ENCODE measurements at regions not wholly inside any gene's neighbourhood (a gene's known extent, or its start where the extent isn't known, plus 50 kb on each side); places are given as distances from the start of the nearest gene placed in this dataset.
"Not testable (repeated sequence)": the region's sequence is repeated elsewhere in the genome, so short reads cannot be mapped to it uniquely, and the experiment has no call there.

DNA sequence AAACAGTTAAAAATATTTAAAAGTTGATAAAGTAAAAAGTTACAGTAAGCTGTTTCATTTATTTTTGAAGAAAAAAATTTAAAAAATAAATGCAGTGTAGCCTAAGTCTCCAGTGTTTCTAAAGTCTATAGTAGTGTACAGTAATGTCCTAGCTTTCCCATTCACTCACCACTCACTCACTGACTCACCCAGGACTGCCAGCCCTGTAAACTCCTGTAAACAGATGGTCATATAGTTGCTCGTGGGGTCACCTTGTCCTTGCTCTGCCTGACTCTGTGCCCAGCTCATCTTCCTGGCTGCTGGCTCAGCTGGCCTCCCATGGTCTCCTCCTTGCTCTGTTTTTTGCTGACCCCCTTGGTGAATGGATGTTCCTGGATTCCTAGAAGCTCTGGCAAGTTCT lies 180.3 kb downstream of the VAPA start:
- TF ChIP-seq POLR2A (IDR thresholded peaks at IDR 0.05; ENCODE audit: low read length) (no peak), GATA1 (IDR thresholded peaks at IDR 0.05; ENCODE audit: low read depth, low read length) (no peak)
- DNase-seq: no peak

DNA sequence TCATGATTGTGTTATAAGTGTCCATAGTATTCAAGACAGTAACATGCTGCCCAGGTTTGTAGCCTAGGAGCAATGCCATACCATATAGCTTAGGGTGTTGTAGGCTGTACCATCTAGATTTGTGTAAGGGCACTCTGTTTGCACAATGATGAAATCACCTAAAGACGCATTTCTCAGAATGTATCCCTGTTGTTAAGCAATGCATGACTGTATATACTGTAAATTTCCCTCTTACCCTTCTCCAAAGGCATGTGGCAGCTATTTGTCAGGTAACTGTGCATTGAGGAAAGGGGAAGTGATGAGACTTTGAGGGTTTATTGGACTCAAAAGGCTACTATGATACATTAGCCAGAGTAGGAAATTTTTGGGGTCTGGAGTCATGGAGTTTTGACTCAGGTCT lies 180.8 kb downstream of the VAPA start:
- DNase-seq: no peak
- TF ChIP-seq POLR2A (IDR thresholded peaks at IDR 0.05; ENCODE audit: low read length) (no peak), GATA1 (IDR thresholded peaks at IDR 0.05; ENCODE audit: low read depth, low read length) (no peak)

DNA sequence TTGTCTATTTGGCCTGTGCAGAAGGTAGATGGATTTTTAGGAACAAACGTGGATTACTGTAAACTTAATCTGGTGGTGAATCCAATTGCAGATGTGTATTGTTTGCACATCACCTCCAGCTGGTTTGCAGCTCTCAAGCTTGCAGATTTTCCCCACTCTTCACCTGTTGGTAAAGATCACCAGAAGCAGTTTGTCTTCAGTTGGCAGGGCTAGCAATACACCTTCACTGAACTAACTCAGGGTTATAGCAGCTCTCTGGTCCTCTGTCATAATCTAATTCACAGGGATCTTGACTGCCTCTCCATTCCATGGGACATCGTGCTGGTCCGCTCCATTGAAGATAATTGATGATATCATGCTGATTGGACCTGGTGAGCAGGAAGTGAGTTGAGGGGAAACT lies 181.5 kb downstream of the VAPA start:
- TF ChIP-seq GATA1 (IDR thresholded peaks at IDR 0.05; ENCODE audit: low read depth, low read length) (no peak), POLR2A (IDR thresholded peaks at IDR 0.05; ENCODE audit: low read length) (no peak)
- no peak for DNase-seq

DNA sequence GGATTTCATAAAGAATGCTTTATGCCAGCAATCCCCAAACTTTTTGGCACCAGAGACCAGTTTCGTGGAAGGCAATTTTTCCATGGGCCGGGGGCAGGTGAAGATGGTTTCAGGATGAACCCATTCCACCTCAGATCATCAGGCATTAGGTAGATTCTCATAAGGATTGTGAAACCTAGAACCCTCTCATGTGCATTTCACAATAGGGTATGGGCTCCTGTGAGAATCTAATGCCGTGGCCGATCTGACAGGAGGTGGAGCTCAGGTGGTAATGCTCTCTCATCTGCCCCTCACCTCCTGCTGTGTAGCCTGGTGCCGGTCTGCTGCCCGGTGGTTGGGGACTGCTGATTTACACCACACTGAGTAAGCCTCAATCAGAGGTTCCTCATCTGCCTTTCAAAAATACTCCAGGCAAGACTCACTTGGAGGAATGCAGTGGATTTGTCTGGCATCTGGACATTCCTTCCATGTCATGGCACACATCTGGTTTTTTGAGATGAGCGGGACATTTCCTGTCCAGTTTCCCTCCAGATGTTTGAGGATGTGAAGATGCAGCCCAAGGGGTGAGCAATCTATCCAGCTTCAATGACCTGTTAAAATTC lies 185.8 kb downstream of the VAPA start:
- no peak for DNase-seq
- TF ChIP-seq GATA1 (IDR thresholded peaks at IDR 0.05; ENCODE audit: low read depth, low read length): no peak
- no peak for TF ChIP-seq POLR2A (IDR thresholded peaks at IDR 0.05; ENCODE audit: low read length)

DNA sequence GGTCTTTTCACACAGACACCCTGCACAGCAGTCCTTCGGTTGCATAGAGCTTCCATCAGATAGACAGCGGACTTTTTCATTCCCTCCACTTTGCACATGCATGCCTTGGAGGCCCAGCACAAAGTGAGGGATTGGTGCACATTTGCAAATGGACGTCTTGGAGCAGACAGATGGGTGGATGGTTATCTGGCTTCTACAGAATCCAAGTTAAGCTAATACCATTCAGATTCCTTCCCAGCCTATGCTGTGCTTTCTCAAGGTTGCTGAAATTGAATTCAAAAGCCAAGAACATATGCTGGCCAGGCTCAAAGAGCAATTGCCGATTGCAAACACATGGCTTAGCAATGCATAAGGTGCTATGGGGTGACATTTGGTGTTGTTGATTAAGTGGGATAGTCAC lies 186.4 kb downstream of the VAPA start:
- DNase-seq: no peak
- TF ChIP-seq POLR2A (IDR thresholded peaks at IDR 0.05; ENCODE audit: low read length) (no peak), GATA1 (IDR thresholded peaks at IDR 0.05; ENCODE audit: low read depth, low read length) (no peak)

DNA sequence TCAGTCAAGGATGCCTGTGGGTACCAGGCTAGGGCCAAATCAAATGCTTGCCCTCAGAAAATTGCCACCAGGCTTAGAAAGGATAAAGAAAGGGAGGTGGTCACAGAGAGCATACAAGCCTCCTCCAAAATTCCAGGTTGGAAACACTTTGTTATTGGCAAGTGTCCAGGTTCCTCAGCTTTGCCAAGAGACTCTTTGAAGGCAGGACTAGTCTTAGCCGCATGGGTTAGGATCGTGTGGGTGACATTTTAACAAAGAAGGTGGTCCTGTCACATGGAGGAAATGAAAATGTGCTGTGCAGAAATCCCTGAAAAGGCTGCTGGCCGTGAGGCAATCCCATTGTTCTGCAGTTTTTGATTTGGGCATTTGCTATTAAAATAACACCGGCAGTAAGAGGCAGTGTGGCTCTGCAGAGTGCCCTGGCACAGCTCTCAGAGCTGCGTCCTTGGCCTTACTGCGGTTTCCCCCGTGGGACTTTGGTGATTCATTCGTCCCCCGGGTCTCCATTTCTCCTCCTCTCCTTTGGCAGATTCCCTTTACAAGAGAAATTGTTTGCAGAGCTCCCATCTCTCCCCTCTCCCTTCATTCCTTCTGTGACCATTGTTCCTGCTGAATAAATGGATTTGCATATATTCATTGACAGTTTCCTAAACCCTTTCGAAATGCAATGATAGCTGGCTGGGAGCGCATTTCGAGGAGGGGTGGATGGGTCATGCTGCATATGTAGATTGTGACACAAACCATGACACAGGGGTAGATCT lies 187.3 kb downstream of the VAPA start:
- TF ChIP-seq GATA1 (IDR thresholded peaks at IDR 0.05; ENCODE audit: low read depth, low read length) (no peak), POLR2A (IDR thresholded peaks at IDR 0.05; ENCODE audit: low read length) (no peak)
- DNase-seq: no peak

DNA sequence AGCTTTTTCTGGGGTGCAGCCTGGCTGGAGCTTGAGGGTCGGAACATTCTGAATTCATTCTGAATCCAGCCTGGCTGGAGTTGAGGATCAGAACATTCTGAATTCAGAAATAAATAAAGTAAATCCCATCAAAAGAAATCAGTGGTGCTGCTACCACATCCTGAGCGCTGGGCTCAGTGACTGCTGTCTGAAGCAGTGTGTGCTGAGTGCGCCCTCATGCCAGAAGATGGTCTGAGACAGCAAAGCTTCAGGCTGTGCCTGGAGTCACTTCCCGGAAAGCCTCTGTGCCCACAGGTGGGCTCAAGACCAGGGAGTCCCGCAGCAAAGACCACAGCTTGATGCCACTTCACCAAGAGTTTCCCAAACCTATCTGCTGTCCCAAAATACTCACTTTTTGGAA lies 187.9 kb downstream of the VAPA start:
- no peak for TF ChIP-seq POLR2A (IDR thresholded peaks at IDR 0.05; ENCODE audit: low read length)
- no peak for TF ChIP-seq GATA1 (IDR thresholded peaks at IDR 0.05; ENCODE audit: low read depth, low read length)
- DNase-seq: no peak

DNA sequence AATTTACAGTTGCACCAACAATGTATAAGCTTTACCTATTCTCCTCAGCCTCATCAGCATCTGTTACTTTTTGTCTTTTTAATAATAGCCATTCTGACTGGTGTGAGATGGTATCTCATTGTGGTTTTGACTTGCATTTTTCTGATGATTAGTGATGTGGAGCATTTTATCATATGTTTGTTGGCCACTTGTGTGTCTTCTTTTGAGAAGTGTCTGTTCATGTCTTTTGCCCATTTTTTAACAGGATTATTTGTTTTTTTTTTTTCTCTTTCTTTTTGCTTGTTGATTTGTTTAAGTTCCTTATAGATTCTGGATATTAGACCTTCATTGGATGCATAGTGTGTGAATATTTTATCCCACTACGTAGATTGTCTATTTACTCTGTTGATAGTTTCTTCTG lies 191.3 kb downstream of the VAPA start:
- not testable (repeated sequence) for DNase-seq

DNA sequence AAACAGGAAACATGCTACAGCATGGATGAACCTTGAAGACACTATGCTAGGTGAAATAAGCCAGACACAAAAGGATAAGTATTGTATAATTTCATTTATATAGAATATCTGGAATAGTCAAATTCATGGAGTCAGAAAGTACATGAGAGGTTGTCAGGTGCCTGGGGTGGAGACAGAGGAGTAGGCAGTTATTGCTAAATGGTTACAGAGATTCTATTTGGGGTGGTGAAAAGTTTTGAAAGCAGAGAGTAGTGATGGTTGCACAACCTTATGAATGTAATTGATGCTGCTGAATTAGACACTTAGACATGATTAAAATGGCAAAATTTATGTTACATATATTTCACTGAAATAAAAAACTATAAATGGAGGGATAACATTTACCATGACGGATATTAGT lies 197.4 kb downstream of the VAPA start:
- DNase-seq: no peak
- TF ChIP-seq POLR2A (IDR thresholded peaks at IDR 0.05; ENCODE audit: low read length): no peak
- TF ChIP-seq GATA1 (IDR thresholded peaks at IDR 0.05; ENCODE audit: low read depth, low read length): no peak

DNA sequence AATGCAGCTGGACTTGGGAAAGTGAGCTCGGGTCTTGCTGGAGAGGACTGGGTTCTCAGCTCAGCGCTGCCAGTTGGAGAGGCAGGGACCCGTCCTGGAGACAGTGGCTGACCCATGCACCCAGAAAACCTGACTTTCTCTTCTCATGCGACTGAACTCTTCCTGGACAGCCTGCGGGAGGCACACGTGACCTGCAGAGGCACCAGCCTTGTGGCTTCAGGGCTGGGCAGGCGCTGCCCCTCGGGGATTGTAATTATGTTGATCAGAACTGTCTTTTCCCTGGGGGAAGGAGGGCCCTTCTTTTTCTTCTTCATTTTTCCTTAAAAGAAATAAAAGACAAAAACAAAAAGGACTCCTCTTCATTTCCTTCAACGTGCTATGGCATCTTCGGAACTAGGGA lies 198.1 kb downstream of the VAPA start:
- no peak for TF ChIP-seq GATA1 (IDR thresholded peaks at IDR 0.05; ENCODE audit: low read depth, low read length)
- TF ChIP-seq POLR2A (IDR thresholded peaks at IDR 0.05; ENCODE audit: low read length): no peak
- DNase-seq: no peak

DNA sequence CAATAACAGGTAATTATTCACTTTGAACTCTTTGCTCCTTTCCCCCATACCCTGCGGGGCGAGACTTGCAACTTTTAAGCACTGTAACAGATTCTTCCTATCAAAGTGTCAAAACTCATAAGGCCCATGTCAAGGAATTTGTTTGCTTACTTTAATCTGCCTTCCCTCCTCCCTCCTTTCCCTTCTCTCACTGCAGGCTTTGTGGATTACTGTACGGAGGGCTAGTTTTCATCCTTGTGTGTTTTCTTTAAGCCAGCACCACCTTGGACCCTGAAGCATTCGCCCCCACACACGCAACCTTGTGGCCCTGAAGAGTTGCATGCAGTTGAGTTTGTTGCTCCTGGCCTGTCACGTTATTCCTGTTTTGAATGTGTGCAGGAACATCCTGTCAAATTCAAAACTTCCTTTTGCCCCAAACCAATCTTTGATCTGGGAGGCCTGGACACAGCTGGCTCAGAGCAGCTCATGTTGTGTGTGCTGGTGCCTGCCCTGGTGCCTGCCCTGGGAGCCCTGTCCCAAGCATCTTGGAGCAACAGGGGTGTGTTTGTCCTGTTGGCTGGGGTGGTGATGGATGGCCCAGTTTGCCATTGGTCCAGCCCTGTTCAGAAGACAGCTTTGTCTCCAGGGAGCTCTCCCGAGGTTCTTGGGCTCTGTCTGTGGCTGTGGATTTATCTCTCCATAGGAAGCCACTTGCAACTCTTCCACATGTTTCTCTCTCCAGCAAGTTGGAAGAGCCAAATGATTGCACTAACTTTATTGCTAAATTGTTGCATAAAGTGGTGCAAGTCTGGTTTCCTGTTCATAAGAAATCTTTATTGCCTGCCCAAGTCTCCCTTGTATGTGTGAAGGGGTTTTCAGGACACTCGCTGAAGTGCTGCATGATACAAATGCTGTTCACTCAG lies 199.6 kb downstream of the VAPA start:
- DNase-seq: no peak
- TF ChIP-seq POLR2A (IDR thresholded peaks at IDR 0.05; ENCODE audit: low read length) (no peak), GATA1 (IDR thresholded peaks at IDR 0.05; ENCODE audit: low read depth, low read length) (no peak)

DNA sequence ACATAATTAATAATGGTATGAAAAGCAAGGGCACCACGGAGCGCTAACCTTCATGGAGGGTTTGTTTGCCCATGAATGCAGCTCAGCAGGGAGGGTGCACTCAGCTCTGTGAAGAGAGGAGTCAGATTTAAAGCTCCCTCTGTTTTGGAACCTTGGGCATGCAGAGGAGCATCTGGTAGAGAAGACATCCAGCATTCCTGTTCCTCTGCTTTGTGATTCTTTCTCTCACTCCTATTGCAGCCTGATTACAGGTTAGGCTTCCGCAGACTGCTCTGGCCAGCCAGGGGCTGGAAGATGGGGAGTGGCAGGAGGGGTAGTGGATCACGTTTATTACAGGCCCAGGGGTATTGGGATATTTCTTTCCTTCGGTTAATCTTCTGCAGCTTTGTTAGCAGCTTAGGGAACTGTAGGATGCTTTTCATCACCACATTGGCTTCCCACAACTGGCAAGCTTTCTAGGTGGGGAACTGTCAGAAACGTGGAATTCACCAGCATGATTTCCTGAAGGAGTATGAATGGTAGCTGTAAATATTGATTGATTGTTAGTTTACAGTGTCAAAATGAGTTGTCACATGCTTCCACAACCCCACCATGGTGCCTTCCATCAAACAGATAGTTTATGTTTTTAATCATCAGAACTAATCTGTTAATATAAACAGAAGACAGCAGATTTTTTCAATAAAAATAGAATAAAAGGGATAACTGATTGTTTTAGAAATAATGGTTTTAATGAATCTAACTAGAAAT lies 201.1 kb downstream of the VAPA start:
- TF ChIP-seq POLR2A (IDR thresholded peaks at IDR 0.05; ENCODE audit: low read length) (no peak), GATA1 (IDR thresholded peaks at IDR 0.05; ENCODE audit: low read depth, low read length) (no peak)
- no peak for DNase-seq

DNA sequence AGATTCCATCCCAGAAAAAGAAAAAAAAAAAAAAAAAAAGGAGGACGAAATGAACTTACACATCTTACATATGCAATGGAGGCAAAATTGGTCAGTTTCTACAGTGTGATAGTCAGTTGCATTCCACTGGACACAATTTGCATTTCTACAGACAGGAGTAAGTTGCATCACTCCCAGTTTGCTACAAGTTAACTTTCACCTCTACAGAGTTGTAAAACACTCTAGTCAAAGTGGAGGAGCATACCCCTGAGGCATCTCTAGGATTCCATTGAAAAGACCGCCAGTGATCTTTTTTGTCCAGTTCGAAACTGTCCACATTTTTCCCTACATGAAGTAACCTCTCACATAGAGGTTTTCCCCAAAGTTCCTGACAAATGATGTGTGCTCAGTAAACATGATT lies 202.8 kb downstream of the VAPA start:
- TF ChIP-seq GATA1 (IDR thresholded peaks at IDR 0.05; ENCODE audit: low read depth, low read length) (no peak), POLR2A (IDR thresholded peaks at IDR 0.05; ENCODE audit: low read length) (no peak)
- no peak for DNase-seq

DNA sequence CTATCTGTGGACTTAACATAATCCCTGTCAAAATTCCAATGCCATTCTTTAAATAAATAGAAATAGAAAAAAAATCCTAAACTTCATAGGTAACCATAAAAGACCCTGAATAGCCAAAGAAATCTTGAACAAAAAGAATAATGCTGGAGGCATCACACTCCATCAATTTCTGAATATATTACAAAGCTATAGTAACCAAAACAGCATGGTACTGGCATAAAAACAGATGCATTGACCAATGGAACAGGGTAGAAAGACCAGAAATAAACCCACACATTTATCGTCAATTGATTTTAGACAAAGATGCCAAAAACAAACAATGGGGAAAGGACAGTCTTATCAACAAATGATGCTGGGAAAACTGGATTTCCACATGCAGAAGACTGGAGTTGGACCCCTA lies 205.7 kb downstream of the VAPA start:
- no peak for DNase-seq
- TF ChIP-seq GATA1 (IDR thresholded peaks at IDR 0.05; ENCODE audit: low read depth, low read length) (no peak), POLR2A (IDR thresholded peaks at IDR 0.05; ENCODE audit: low read length) (no peak)

Measured in erythroblast (primary cell).